Astrocyte (in vitro differentiated cells and primary cell): ENCODE measurements at regions not wholly inside any gene's neighbourhood (a gene's known extent, or its start where the extent isn't known, plus 50 kb on each side); places are given as distances from the start of the nearest gene placed in this dataset.

Experiments
- DNase-seq: peaks from one replicate; pipeline ENCODE4 v3.0.0-alpha.2; 2010; ENCODE audit warnings: low read depth
- FAIRE-seq: peaks from 2 replicates; lab custom pipeline; 2011; peaks lifted over from hg19 to GRCh38; lab: Jason Lieb, UNC
- H2AFZ ChIP-seq: 2 replicates; pipeline ENCODE4 v1.6.0; 2012; ENCODE audit warnings: low read depth, low read length, inconsistent platforms
- H3K27ac ChIP-seq: 2 replicates; pipeline ENCODE4 v1.5.1; 2011; ENCODE audit warnings: low read depth, low read length, inconsistent platforms
- H3K27me3 ChIP-seq: 2 replicates; pipeline ENCODE4 v1.6.0; 2011; ENCODE audit warnings: low read length, inconsistent platforms; ENCODE audit not compliant: insufficient read depth
- H3K36me3 ChIP-seq: 2 replicates; pipeline ENCODE4 v1.5.1; 2011; ENCODE audit warnings: low read length, inconsistent platforms; ENCODE audit not compliant: insufficient read depth
- H3K4me1 ChIP-seq: 2 replicates; pipeline ENCODE4 v1.5.1; 2011; ENCODE audit warnings: low read length, inconsistent platforms; ENCODE audit not compliant: insufficient read depth
- H3K4me2 ChIP-seq: 2 replicates; pipeline ENCODE4 v1.6.0; 2012; ENCODE audit warnings: low read length, inconsistent platforms
- H3K4me3 ChIP-seq: 2 replicates; pipeline ENCODE4 v1.5.1; 2011; ENCODE audit warnings: low read depth, mild to moderate bottlenecking, low read length, inconsistent platforms; ENCODE audit not compliant: insufficient read depth
- H3K79me2 ChIP-seq: 2 replicates; pipeline ENCODE4 v1.6.0; 2012; ENCODE audit warnings: mild to moderate bottlenecking, low read length, inconsistent platforms; ENCODE audit not compliant: insufficient read depth
- H3K9ac ChIP-seq: 2 replicates; pipeline ENCODE4 v1.6.0; 2012; ENCODE audit warnings: mild to moderate bottlenecking, low read length, inconsistent platforms
- H3K9me3 ChIP-seq: 2 replicates; pipeline ENCODE4 v1.5.1; 2012; ENCODE audit warnings: low read depth, mild to moderate bottlenecking, low read length, inconsistent platforms; ENCODE audit not compliant: insufficient read depth
- H4K20me1 ChIP-seq: 2 replicates; pipeline ENCODE4 v1.6.0; 2012; ENCODE audit warnings: low read length, inconsistent platforms; ENCODE audit not compliant: insufficient read depth
- H3K27ac Mint-ChIP-seq: one replicate; pipeline ENCODE4 v1.8.0; 2021; ENCODE audit warnings: mild to moderate bottlenecking, mixed read lengths; ENCODE audit not compliant: unreplicated experiment
- H3K27me3 Mint-ChIP-seq: one replicate; pipeline ENCODE4 v1.8.0; 2021; ENCODE audit warnings: low read depth, mixed read lengths; ENCODE audit not compliant: unreplicated experiment
- H3K36me3 Mint-ChIP-seq: one replicate; pipeline ENCODE4 v1.8.0; 2021; ENCODE audit warnings: low read depth, mixed read lengths; ENCODE audit not compliant: unreplicated experiment
- H3K4me1 Mint-ChIP-seq: one replicate; pipeline ENCODE4 v1.8.0; 2021; ENCODE audit warnings: low read depth, mixed read lengths; ENCODE audit not compliant: unreplicated experiment
- H3K4me3 Mint-ChIP-seq: one replicate; pipeline ENCODE4 v1.8.0; 2021; ENCODE audit warnings: mild to moderate bottlenecking, moderate library complexity, mixed read lengths; ENCODE audit not compliant: unreplicated experiment
- H3K9me3 Mint-ChIP-seq: one replicate; pipeline ENCODE4 v1.8.0; 2021; ENCODE audit warnings: mild to moderate bottlenecking, mixed read lengths; ENCODE audit not compliant: unreplicated experiment
- CTCF ChIP-seq: IDR thresholded peaks from 2 replicates; pipeline ENCODE4 v1.5.1; 2011; ENCODE audit warnings: low read depth, mild to moderate bottlenecking, inconsistent platforms, low read length, moderate library complexity; ENCODE audit not compliant: insufficient read depth
- EZH2 ChIP-seq: IDR thresholded peaks from 2 replicates; pipeline ENCODE4 v1.6.1; 2012; ENCODE audit warnings: mild to moderate bottlenecking, low read length, inconsistent platforms; ENCODE audit not compliant: insufficient read depth

- Mint-ChIP-seq H3K27ac (no peak overlapping the region), H3K4me1 (peaks cover 5% of the 10 kb centered on the region), H3K27me3 (peaks cover 2% of the 10 kb centered on the region), H3K9me3 (no peaks in the 10 kb centered on the region), H3K36me3 (no peaks in the 10 kb centered on the region), H3K4me3 (no peak overlapping the region)
- TF ChIP-seq CTCF (peak; percentile 81), EZH2 (no peak)
- H3K9ac ChIP-seq, result peak overlapping the region; percentile 6
- H2AFZ ChIP-seq, result peak overlapping the region; percentile 62
- no peaks in the 10 kb centered on the region for H4K20me1 ChIP-seq
- peak; percentile 77 for FAIRE-seq
- H3K4me1 ChIP-seq, result no peaks in the 10 kb centered on the region
- H3K27me3 ChIP-seq, result no peaks in the 10 kb centered on the region
- no peaks in the 10 kb centered on the region for H3K79me2 ChIP-seq
- peak overlapping the region; percentile 60 for H3K4me2 ChIP-seq
- peak; percentile 51 for DNase-seq
- H3K27ac ChIP-seq, result no peak overlapping the region
- no peaks in the 10 kb centered on the region for H3K36me3 ChIP-seq
- no peak overlapping the region for H3K4me3 ChIP-seq
- H3K9me3 ChIP-seq, result no peaks in the 10 kb centered on the region
These were observed 96.3 kb upstream of the NOCT start for GRCh38 chr4:138919094-138919936.

GRCh38 chr4:138918169-138918869 is 97.3 kb upstream of the NOCT start:
- H3K36me3 Mint-ChIP-seq, result no peaks in the 10 kb centered on the region
- FAIRE-seq (no peak), DNase-seq (no peak)
- Histone ChIP-seq H3K9me3 (no peaks in the 10 kb centered on the region), H3K4me2 (no peak overlapping the region), H3K4me3 (no peak overlapping the region), H3K4me1 (no peaks in the 10 kb centered on the region), H3K27me3 (no peaks in the 10 kb centered on the region), H4K20me1 (no peaks in the 10 kb centered on the region), H3K79me2 (no peaks in the 10 kb centered on the region), H2AFZ (no peak overlapping the region), H3K9ac (no peak overlapping the region), H3K27ac (no peak overlapping the region), H3K36me3 (no peaks in the 10 kb centered on the region)
- H3K27me3 Mint-ChIP-seq, result peaks cover 2% of the 10 kb centered on the region
- TF ChIP-seq EZH2, result no peak
- no peak for TF ChIP-seq CTCF
- no peak overlapping the region for H3K27ac Mint-ChIP-seq
- no peaks in the 10 kb centered on the region for H3K9me3 Mint-ChIP-seq
- no peak overlapping the region for H3K4me3 Mint-ChIP-seq
- peaks cover 5% of the 10 kb centered on the region for H3K4me1 Mint-ChIP-seq

GRCh38 chr4:138916763-138917162 is 98.8 kb upstream of the NOCT start:
- Histone ChIP-seq H3K79me2 (no peaks in the 10 kb centered on the region), H3K27me3 (no peaks in the 10 kb centered on the region), H3K4me1 (no peaks in the 10 kb centered on the region), H3K9me3 (no peaks in the 10 kb centered on the region), H4K20me1 (no peaks in the 10 kb centered on the region), H3K27ac (no peak overlapping the region), H2AFZ (no peak overlapping the region), H3K36me3 (no peaks in the 10 kb centered on the region), H3K4me2 (no peak overlapping the region), H3K4me3 (no peak overlapping the region), H3K9ac (no peak overlapping the region)
- Mint-ChIP-seq H3K27ac (no peak overlapping the region), H3K9me3 (no peaks in the 10 kb centered on the region), H3K36me3 (no peaks in the 10 kb centered on the region), H3K4me1 (peaks cover 6% of the 10 kb centered on the region), H3K4me3 (no peak overlapping the region), H3K27me3 (peaks cover 2% of the 10 kb centered on the region)
- TF ChIP-seq EZH2, result no peak
- no peak for TF ChIP-seq CTCF
- FAIRE-seq (no peak), DNase-seq (no peak)
